CD8-positive, alpha-beta memory T cell (primary cell): ENCODE measurements at regions not wholly inside any gene's neighbourhood (a gene's known extent, or its start where the extent isn't known, plus 50 kb on each side); places are given as distances from the start of the nearest gene placed in this dataset.
"Not testable (repeated sequence)": the region's sequence is repeated elsewhere in the genome, so short reads cannot be mapped to it uniquely, and the experiment has no call there.

Experiments used
- CTCF ChIA-PET: fragments of 350-600 bp; sonication (Branson Sonifier 250); formaldehyde crosslinking; loops from one replicate; lab custom pipeline; 2021; ENCODE audit warnings: antibody characterized with exemption; lab: Charles Lee
- POLR2A ChIA-PET: fragments of 350-600 bp; sonication (Branson Sonifier 250); formaldehyde crosslinking; loops from one replicate; lab custom pipeline; 2021; ENCODE audit warnings: antibody characterized with exemption; lab: Charles Lee
- DNase-seq, 5 donors: peaks; one replicate each; pipeline versions ENCODE4 v3.0.0 to v3.0.0-alpha.2; 2020 to 2022; ENCODE audit warnings: mixed read lengths in 1 of 5
- H3K27ac ChIP-seq: one replicate; pipeline ENCODE4 v1.7.0; 2013; ENCODE audit warnings: low read depth, mild to moderate bottlenecking, low read length, moderate library complexity
- H3K27me3 ChIP-seq: 2 replicates; pipeline ENCODE4 v1.7.0; 2013; ENCODE audit warnings: low read length, mild to moderate bottlenecking; ENCODE audit not compliant: insufficient read depth, poor library complexity, severe bottlenecking
- H3K36me3 ChIP-seq: 2 replicates; pipeline ENCODE4 v1.7.0; 2013; ENCODE audit warnings: mild to moderate bottlenecking, low read length, moderate library complexity; ENCODE audit not compliant: insufficient read depth
- H3K4me1 ChIP-seq: 2 replicates; pipeline ENCODE4 v1.7.0; 2013; ENCODE audit warnings: mild to moderate bottlenecking, low read length, moderate library complexity; ENCODE audit not compliant: insufficient read depth
- H3K4me3 ChIP-seq: 2 replicates; pipeline ENCODE4 v1.7.0; 2013; ENCODE audit warnings: mild to moderate bottlenecking, low read length
- H3K9me3 ChIP-seq: 2 replicates; pipeline ENCODE4 v1.7.0; 2013; ENCODE audit warnings: mild to moderate bottlenecking, low read length
- H3K27ac Mint-ChIP-seq, 8 donors: one replicate each; pipeline ENCODE4 v1.8.0; 2020 to 2021; ENCODE audit warnings: mixed read lengths in 8 of 8, mild to moderate bottlenecking in 6 of 8, inconsistent platforms in 3 of 8, moderate library complexity in 3 of 8
- H3K27me3 Mint-ChIP-seq, 2 donors: one replicate each; pipeline ENCODE4 v1.8.0; 2020 to 2021; ENCODE audit warnings: mixed read lengths in 2 of 2, mild to moderate bottlenecking in 1 of 2, moderate library complexity in 1 of 2
- H3K36me3 Mint-ChIP-seq, 3 donors: one replicate each; pipeline ENCODE4 v1.8.0; 2020 to 2021; ENCODE audit warnings: mixed read lengths in 3 of 3, inconsistent platforms in 1 of 3, mild to moderate bottlenecking in 1 of 3
- H3K4me1 Mint-ChIP-seq, 3 donors: one replicate each; pipeline ENCODE4 v1.8.0; 2020 to 2021; ENCODE audit warnings: mixed read lengths in 3 of 3, inconsistent platforms in 1 of 3, mild to moderate bottlenecking in 1 of 3
- H3K4me3 Mint-ChIP-seq, 7 donors: one replicate each; pipeline ENCODE4 v1.8.0; 2020 to 2021; ENCODE audit warnings: mixed read lengths in 7 of 7, mild to moderate bottlenecking in 6 of 7, moderate library complexity in 4 of 7, inconsistent platforms in 2 of 7
- H3K9me3 Mint-ChIP-seq, 5 donors: one replicate each; pipeline ENCODE4 v1.8.0; 2020 to 2022; ENCODE audit warnings: mixed read lengths in 5 of 5, mild to moderate bottlenecking in 3 of 5, moderate library complexity in 2 of 5, inconsistent platforms in 1 of 5

DNA sequence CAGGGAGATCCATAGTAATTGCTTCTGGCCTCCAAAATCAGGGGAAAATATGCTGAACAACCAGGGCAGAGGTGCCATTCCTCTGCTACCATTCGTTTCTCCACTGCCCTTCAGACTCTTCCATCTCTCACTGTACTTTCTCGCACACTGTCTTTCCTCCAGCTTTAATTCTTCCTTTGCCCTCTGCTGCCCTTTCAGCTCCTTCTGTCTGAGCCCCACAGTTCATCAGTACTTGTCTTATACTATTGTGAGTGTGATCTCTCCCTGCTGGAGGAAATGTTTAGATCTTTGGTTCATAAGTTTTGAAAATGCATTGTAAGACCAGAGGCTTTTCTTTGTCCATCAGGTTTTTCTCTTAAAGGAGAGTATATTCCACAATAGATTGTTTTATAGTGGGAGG, 184.9 kb upstream of the DTNA start:
- H3K9me3 ChIP-seq = no peaks in the 10 kb centered on the region
- H3K4me3 ChIP-seq = no peak overlapping the region
- no peaks in the 10 kb centered on the region for H3K4me1 Mint-ChIP-seq
- no peak for DNase-seq
- no peak overlapping the region for H3K27ac ChIP-seq
- no peaks in the 10 kb centered on the region for H3K27me3 ChIP-seq
- no peak overlapping the region for H3K4me3 Mint-ChIP-seq
- no peaks in the 10 kb centered on the region for H3K27me3 Mint-ChIP-seq
- no peaks in the 10 kb centered on the region for H3K36me3 ChIP-seq
- no peak overlapping the region for H3K27ac Mint-ChIP-seq
- POLR2A ChIA-PET = no interaction called here
- peaks cover 2 to 9% (median 6%) of the 10 kb centered on the region in 5 donors for H3K9me3 Mint-ChIP-seq
- CTCF ChIA-PET = no interaction called here
- no peaks in the 10 kb centered on the region for H3K4me1 ChIP-seq
- no peaks in the 10 kb centered on the region for H3K36me3 Mint-ChIP-seq

- H3K36me3 Mint-ChIP-seq = no peaks in the 10 kb centered on the region
- no peak overlapping the region for H3K27ac Mint-ChIP-seq
- peaks cover 2 to 14% (median 6%) of the 10 kb centered on the region in 5 donors for H3K9me3 Mint-ChIP-seq
- no peaks in the 10 kb centered on the region for H3K4me1 Mint-ChIP-seq
- no peak for DNase-seq
- Histone ChIP-seq H3K36me3 (no peaks in the 10 kb centered on the region), H3K9me3 (no peaks in the 10 kb centered on the region), H3K4me1 (no peaks in the 10 kb centered on the region), H3K27me3 (no peaks in the 10 kb centered on the region), H3K27ac (no peak overlapping the region), H3K4me3 (no peak overlapping the region)
- no peaks in the 10 kb centered on the region for H3K27me3 Mint-ChIP-seq
- ChIA-PET POLR2A (no interaction called here), CTCF (no interaction called here)
- H3K4me3 Mint-ChIP-seq = no peak overlapping the region
Measured at GRCh38 chr18:34528177-34528576, 181.9 kb upstream of the DTNA start.

- POLR2A ChIA-PET = no interaction called here
- CTCF ChIA-PET = no interaction called here
Measured at GRCh38 chr18:34529358-34530335, 180.5 kb upstream of the DTNA start.

DNA sequence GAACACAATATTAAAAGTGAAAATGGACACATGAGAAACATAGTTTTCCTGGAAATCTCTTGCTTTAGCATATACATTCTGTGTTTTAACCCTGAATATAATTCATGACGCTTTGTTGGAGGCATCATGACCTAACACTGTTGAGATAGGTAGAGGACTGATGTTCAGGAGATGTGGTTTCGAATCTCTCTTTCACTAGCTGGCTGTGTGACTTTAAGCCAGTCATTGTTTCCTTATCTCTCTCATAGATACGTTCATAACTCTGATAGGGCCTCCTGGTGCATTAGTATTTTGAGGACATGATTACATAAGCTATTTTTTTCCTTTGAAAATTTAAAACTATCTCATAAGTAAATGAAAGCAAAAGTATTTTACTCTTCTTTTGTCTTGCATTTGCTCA, 179.0 kb upstream of the DTNA start:
- no peak for DNase-seq
- H3K27me3 ChIP-seq = no peaks in the 10 kb centered on the region
- H3K4me1 ChIP-seq = no peaks in the 10 kb centered on the region
- H3K9me3 ChIP-seq = no peaks in the 10 kb centered on the region
- no peak overlapping the region for H3K27ac ChIP-seq
- Mint-ChIP-seq H3K27me3 (no peaks in the 10 kb centered on the region), H3K9me3 (peaks cover 2 to 24% (median 10%) of the 10 kb centered on the region in 5 donors), H3K4me3 (no peak overlapping the region), H3K4me1 (no peaks in the 10 kb centered on the region), H3K27ac (no peak overlapping the region), H3K36me3 (no peaks in the 10 kb centered on the region)
- H3K36me3 ChIP-seq = no peaks in the 10 kb centered on the region
- POLR2A ChIA-PET = no interaction called here
- CTCF ChIA-PET = no interaction called here
- no peak overlapping the region for H3K4me3 ChIP-seq

More at GRCh38 chr18:34529358-34530335, 180.5 kb upstream of the DTNA start:
- H3K36me3 Mint-ChIP-seq = no peaks in the 10 kb centered on the region
- no peak overlapping the region for H3K27ac ChIP-seq
- no peaks in the 10 kb centered on the region for H3K27me3 Mint-ChIP-seq
- no peaks in the 10 kb centered on the region for H3K9me3 ChIP-seq
- no peak overlapping the region for H3K4me3 Mint-ChIP-seq
- no peaks in the 10 kb centered on the region for H3K36me3 ChIP-seq
- no peaks in the 10 kb centered on the region for H3K27me3 ChIP-seq
- no peak overlapping the region for H3K27ac Mint-ChIP-seq
- peaks cover 2 to 20% (median 8%) of the 10 kb centered on the region in 5 donors for H3K9me3 Mint-ChIP-seq
- DNase-seq = no peak
- H3K4me1 Mint-ChIP-seq = no peaks in the 10 kb centered on the region
- H3K4me3 ChIP-seq = no peak overlapping the region
- no peaks in the 10 kb centered on the region for H3K4me1 ChIP-seq

DNA sequence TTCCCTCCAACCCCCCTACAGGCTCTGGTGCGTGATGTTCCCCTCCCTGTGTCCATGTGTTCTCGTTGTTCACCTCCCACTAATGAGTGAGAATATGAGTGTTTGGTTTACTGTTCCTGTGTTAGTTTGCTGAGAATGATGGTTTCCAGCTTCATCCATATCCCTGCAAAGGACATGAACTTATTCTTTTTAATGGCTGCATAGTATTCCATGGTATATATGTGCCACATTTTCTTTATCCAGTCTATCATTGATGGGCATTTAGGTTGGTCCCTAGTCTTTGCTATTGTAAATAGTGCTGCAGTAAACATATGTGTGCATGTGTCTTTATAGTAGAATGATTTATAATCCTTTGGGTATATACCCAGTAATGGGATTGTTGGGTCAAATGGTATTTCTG, 175.5 kb upstream of the DTNA start:
- H3K4me3 Mint-ChIP-seq, H3K9me3 ChIP-seq, H3K4me1 Mint-ChIP-seq, H3K4me3 ChIP-seq, POLR2A ChIA-PET, H3K36me3 ChIP-seq, H3K27me3 Mint-ChIP-seq, CTCF ChIA-PET, DNase-seq, H3K27ac ChIP-seq, H3K4me1 ChIP-seq, H3K27ac Mint-ChIP-seq, H3K27me3 ChIP-seq, H3K36me3 Mint-ChIP-seq: not testable (repeated sequence)
- H3K9me3 Mint-ChIP-seq = peaks cover 4 to 19% (median 10%) of the 10 kb centered on the region in 5 donors

DNA sequence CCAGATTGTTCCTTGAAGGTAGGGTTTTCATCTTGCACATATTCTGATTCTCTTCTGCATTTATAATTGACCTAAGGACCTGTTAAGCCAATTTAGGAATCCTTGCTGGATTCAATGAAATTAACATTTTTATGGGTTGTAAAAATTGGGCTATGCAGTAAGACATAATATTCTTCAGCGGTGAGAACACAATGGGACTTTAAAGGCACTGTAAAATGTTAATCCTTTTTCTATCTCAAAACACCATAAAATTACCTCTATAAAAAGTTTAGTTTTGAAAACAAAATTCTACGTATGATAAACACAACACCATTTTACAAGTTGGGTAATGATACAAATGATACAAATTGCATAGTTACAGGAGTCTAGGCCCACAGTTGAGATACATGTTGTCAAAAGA, 169.2 kb upstream of the DTNA start:
- ChIA-PET POLR2A (no interaction called here), CTCF (no interaction called here)
- H3K4me3 Mint-ChIP-seq = no peak overlapping the region
- Histone ChIP-seq H3K4me3 (no peak overlapping the region), H3K27ac (no peak overlapping the region), H3K4me1 (no peaks in the 10 kb centered on the region), H3K27me3 (no peaks in the 10 kb centered on the region), H3K36me3 (no peaks in the 10 kb centered on the region), H3K9me3 (no peaks in the 10 kb centered on the region)
- peaks cover 0 to 5% (median 4%) of the 10 kb centered on the region in 5 donors for H3K9me3 Mint-ChIP-seq
- H3K27ac Mint-ChIP-seq = no peak overlapping the region
- no peaks in the 10 kb centered on the region for H3K27me3 Mint-ChIP-seq
- no peaks in the 10 kb centered on the region for H3K4me1 Mint-ChIP-seq
- no peaks in the 10 kb centered on the region for H3K36me3 Mint-ChIP-seq
- no peak for DNase-seq

DNA sequence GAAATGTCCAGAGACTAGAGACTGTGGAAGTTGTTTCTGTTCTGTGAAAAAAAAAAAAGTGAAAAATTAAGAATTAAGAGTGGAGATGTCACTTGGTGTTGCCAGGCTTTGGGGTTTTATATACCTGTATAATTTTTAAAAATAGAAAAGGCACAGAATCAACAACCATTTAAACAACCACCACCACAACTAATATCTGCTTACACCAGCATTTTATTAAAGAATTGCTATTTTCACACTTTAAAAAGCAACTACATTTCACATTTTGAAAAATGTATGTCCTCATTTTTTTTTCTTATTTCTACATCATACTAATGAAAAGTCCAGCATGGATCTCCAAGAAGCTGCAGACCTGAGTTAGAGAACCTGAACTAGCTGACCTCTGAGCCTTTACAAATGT, 167.5 kb upstream of the DTNA start:
- Mint-ChIP-seq H3K4me3 (no peak overlapping the region), H3K27ac (no peak overlapping the region), H3K4me1 (no peaks in the 10 kb centered on the region), H3K27me3 (no peaks in the 10 kb centered on the region), H3K9me3 (peaks cover 0 to 7% (median 3%) of the 10 kb centered on the region in 5 donors), H3K36me3 (no peaks in the 10 kb centered on the region)
- Histone ChIP-seq H3K4me1 (no peaks in the 10 kb centered on the region), H3K36me3 (no peaks in the 10 kb centered on the region), H3K9me3 (no peaks in the 10 kb centered on the region), H3K27ac (no peak overlapping the region), H3K4me3 (no peak overlapping the region), H3K27me3 (no peaks in the 10 kb centered on the region)
- POLR2A ChIA-PET = no interaction called here
- CTCF ChIA-PET = no interaction called here
- no peak for DNase-seq

- ChIA-PET POLR2A (no interaction called here), CTCF (no interaction called here)
- no peak overlapping the region for H3K4me3 ChIP-seq
- Mint-ChIP-seq H3K27ac (no peak overlapping the region), H3K27me3 (no peaks in the 10 kb centered on the region), H3K36me3 (no peaks in the 10 kb centered on the region), H3K4me3 (no peak overlapping the region), H3K9me3 (peaks cover 0 to 7% (median 3%) of the 10 kb centered on the region in 5 donors), H3K4me1 (no peaks in the 10 kb centered on the region)
- no peaks in the 10 kb centered on the region for H3K9me3 ChIP-seq
- DNase-seq = no peak
- H3K27ac ChIP-seq = no peak overlapping the region
- no peaks in the 10 kb centered on the region for H3K4me1 ChIP-seq
- no peaks in the 10 kb centered on the region for H3K27me3 ChIP-seq
- no peaks in the 10 kb centered on the region for H3K36me3 ChIP-seq
Measured at GRCh38 chr18:34543356-34543755, 166.7 kb upstream of the DTNA start.
